Motor neuron (in vitro differentiated cells): ENCODE measurements at regions not wholly inside any gene's neighbourhood (a gene's known extent, or its start where the extent isn't known, plus 50 kb on each side); places are given as distances from the start of the nearest gene placed in this dataset.
A peak's percentile ranks its signal among the peaks of the same experiment; 100 is the strongest.

Experiments used
- ATAC-seq, 8 experiments: fragments of 200-7000 bp; cut with Tn5 transposase; replicated peaks in 6 of 8; 2 replicates each; pipeline ENCODE4 v1.8.0; 2021; ENCODE audit warnings: mild to moderate bottlenecking in 8 of 8, moderate library complexity in 8 of 8
- H3K27ac ChIP-seq, 2 donors: fragments of 250-450 bp; sonication (Bioruptor Pico); 2 replicates each; pipeline ENCODE4 v1.9.0; 2021; ENCODE audit warnings: antibody characterized with exemption in 2 of 2, mild to moderate bottlenecking in 2 of 2, moderate library complexity in 1 of 2
- H3K4me1 ChIP-seq, 2 donors: fragments of 250-450 bp; sonication (Bioruptor Pico); replicated peaks in 1 of 2; 2 replicates each; pipeline ENCODE4 v1.6.1; 2021; ENCODE audit warnings: antibody characterized with exemption in 2 of 2, mild to moderate bottlenecking in 2 of 2, moderate library complexity in 1 of 2
- H3K4me3 ChIP-seq, 5 donors: fragments of 250-450 bp; sonication (Bioruptor Pico); 2 replicates each; pipeline ENCODE4 v1.9.0; 2021; ENCODE audit warnings: antibody characterized with exemption in 5 of 5, mild to moderate bottlenecking in 5 of 5, moderate library complexity in 4 of 5
- whole genome bisulfite sequencing, 10 experiments: fragments of 450-650 bp; shearing (Covaris generic); methylation state at CpG; one replicate each; pipeline ENCODE4 v1.0.0; 2022; 5-methylcytosine and 5-hydroxymethylcytosine counted together
- in situ Hi-C, 9 experiments: fragments of 400-800 bp; cut with MboI; loops; one replicate each; pipeline ENCODE4 v1.15.0; 2021; ENCODE audit warnings: low sequenced_read_pairs in 9 of 9, low pct_unique_long_range_greater_than_20kb in 2 of 9; ENCODE audit not compliant: unreplicated experiment in 9 of 9

DNA sequence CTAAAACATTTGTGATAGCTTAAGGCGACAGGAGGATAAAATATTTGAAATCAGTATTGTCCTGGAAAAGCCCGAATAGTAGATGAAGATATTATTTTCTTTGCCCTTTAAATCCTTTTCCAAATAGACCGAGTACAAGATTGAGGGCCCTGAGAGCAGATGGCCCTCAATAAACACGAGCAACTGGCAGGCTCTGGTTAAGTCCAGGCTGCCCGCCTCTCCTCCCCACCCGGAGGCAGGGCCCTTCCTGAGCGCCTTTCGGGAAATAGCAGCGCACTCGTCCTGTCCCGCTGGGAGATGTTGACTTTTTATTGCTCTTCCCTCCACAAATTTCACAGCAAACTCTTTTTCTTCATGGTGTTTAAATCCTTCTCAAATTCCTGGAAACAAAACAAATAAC lies 50.8 kb upstream of the MAX start:
- no peak for ATAC-seq
- Histone ChIP-seq H3K4me3 (no peak overlapping the region), H3K27ac (no peak overlapping the region), H3K4me1 (peaks cover 11 to 12% of the 10 kb centered on the region in 2 donors)
- in situ Hi-C loops, result loop anchor here in 7 of 9 experiments (25.0 kb wide), 5 partner anchors 259 to 909 kb away; partner anchors contain the start of gene FUT8 (in 1 of the 7)
- WGBS, 10 experiments, result 25 to 87% (median 76%) methylated on average over 1 to 11 of the region's 11 CpGs

DNA sequence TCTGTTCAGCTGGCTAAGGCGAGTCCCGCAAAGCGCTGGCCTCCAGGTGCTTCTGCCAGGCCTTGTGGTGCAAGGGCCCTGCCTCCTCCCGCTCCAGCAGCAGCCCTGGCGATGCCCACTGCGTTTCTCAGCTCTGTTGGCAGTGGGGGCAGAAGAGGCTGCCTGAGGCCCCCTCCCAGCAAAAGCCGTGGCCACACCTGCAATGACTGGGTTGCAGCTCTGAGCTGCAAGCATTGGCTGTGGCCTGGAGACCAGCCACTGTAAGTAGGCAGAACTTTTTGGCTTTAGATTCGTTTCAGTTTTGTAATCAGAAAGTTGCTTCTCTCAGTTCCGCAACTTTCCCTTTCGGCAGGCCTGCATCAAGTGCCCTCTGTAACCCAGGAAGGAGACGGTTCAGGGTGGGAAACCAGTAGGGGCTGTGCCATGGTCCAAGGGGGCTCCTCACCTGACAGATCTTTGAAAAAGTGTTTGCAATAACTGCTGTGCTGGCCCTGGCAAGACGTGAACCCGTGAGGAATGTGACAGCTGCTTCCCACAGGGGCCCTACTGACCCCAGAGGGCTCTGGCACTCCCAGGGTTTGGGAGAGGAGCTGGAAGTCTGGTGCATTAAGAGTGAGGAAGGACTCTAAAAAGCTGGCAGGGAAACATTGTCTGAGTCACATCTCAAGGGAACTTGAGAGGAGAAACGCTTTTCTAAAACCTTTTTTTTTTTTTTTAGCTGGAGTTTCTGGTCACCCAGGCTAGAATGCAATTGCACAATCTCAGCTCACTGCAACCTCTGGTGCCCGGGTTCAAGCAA lies 54.5 kb upstream of the MAX start:
- peak in 2 of 8 experiments; percentile 52 to 77 for ATAC-seq
- H3K4me3 ChIP-seq, result no peak overlapping the region
- peaks cover 0 to under 1% of the 10 kb centered on the region in 2 donors for H3K4me1 ChIP-seq
- WGBS, 10 experiments, result 44 to 100% (median 80%) methylated on average over 1 to 7 of the region's 15 CpGs; no CpG with 5 or more reads in 3 of the 10 experiments
- no peak overlapping the region for H3K27ac ChIP-seq
- in situ Hi-C loops, result loop anchor here in 7 of 9 experiments (25.0 kb wide), 5 partner anchors 256 to 906 kb away; partner anchors contain the start of gene FUT8 (in 1 of the 7)

DNA sequence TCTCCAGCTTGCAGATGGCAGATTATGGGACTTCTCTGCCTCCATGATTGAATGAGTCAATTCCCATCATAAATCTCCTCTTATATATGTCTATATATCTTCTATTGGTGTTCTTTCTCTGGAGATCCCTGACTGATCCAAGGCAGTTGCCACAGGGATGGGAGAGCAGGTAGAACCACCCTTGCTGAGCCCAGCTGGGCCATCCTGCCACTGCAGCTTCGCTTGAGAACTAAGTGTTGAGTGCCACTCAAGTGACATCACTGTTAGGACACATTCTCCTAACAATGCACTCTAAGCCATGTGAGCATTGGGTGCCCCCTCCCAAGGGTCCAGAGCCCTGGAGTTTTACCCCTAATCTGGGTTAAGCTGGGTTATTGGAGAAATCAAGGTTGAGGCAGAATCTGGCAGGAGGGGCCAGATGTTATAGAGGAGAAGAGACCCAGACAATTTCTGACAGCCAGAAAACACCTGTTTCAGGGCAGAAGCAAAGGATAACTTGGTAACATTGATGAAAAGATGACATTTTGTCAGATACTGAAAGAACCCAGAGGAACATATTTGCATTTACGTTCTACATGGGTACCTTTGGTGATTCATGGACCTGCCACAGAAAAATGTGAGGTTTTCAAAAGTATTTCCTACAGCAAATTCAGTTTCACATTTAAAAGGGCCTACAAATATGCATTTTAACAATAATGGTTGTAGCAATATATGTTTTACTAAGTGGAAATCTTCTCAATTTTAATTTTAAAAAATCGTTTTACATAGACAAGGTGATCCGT lies 57.2 kb upstream of the MAX start:
- Histone ChIP-seq H3K4me1 (no peaks in the 10 kb centered on the region), H3K4me3 (no peak overlapping the region), H3K27ac (no peak overlapping the region)
- 60 to 84% (median 72%) methylated on average over 1 to 4 of the region's 4 CpGs; no CpG with 5 or more reads in 1 of the 10 experiments for WGBS, 10 experiments
- no peak for ATAC-seq
- in situ Hi-C loops, result loop anchor here in 7 of 9 experiments (25.0 kb wide), 5 partner anchors 253 to 903 kb away; partner anchors contain the start of gene FUT8 (in 1 of the 7)

DNA sequence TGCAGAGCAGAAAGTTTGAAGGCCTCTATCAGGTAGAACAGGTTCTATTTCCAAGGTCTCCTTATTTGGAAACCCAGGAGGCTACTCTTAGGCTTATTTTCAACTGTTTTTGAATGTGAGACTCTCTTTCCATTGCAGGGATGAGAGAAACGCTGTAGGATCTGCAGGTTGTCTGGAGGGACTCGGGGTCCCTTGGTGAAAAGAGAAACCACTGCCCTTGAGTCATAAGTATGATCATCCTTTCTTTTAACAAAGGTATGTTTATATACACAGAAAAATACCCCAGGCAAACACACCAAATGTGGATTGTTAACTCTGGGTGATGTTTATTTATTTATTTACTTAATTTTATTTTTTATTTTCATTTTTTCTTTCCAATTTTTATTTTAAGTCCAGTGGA lies 57.8 kb upstream of the MAX start:
- ATAC-seq, result no peak
- no peak overlapping the region for H3K27ac ChIP-seq
- in situ Hi-C loops, result loop anchor here in 7 of 9 experiments (25.0 kb wide), 5 partner anchors 252 to 902 kb away; partner anchors contain the start of gene FUT8 (in 1 of the 7)
- H3K4me3 ChIP-seq, result no peak overlapping the region
- WGBS, 10 experiments, result 56 to 100% (median 93%) methylated on average over 1 to 2 of the region's 2 CpGs; no CpG with 5 or more reads in 3 of the 10 experiments
- H3K4me1 ChIP-seq, result no peaks in the 10 kb centered on the region

- Histone ChIP-seq H3K27ac (no peak overlapping the region), H3K4me1 (no peaks in the 10 kb centered on the region), H3K4me3 (no peak overlapping the region)
- 50 to 100% methylated on average over 1 of the region's 1 CpG; no CpG with 5 or more reads in 8 of the 10 experiments for WGBS, 10 experiments
- in situ Hi-C loops, result loop anchor here in 7 of 9 experiments (25.0 kb wide), 5 partner anchors 250 to 900 kb away; partner anchors contain the start of gene FUT8 (in 1 of the 7)
- ATAC-seq, result no peak
These were observed 59.7 kb upstream of the MAX start for GRCh38 chr14:65162031-65162430.

DNA sequence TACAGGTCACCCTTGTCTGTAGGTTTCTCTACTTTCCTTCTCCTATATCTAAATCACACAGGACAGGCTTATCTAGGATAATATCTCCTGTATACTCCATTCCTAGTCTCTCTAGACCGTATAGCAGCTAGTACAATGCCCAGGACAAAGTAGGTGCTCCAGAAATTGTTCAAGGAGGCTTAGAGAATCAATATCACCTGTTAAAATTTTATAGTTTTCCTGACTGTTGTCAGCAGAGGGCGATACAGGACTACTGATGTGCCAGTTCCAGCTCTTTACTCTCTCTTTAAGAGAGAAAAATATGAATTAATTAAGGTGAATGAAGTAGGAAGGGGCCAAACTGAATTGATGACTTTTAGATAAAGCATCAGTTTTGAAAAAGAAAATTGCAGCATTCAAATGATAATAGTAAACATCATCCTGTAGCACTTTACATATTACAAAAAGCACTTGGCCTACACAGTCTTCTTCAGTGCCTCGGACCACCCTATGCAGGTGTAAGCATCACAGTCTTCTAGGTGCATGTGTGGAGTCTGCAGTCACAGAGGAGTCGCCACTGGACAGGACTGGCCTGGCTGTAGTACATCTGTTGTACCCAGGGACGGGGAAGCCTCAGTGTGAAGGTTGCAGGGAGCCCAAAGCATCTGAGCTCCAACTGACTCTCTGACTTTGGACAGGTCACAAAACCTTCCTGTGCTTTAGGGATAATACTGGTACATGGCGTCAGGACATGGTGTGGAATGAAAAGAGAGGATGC lies 61.9 kb upstream of the MAX start:
- H3K27ac ChIP-seq, result no peak overlapping the region
- in situ Hi-C loops, result loop anchor here in 7 of 9 experiments (25.0 kb wide), 5 partner anchors 248 to 898 kb away; partner anchors contain the start of gene FUT8 (in 1 of the 7)
- no peak overlapping the region for H3K4me3 ChIP-seq
- ATAC-seq, result peak; percentile 47 to 80 (median 69)
- 0 to 41% (median 30%) methylated on average over 1 to 6 of the region's 6 CpGs for WGBS, 10 experiments
- H3K4me1 ChIP-seq, result no peaks in the 10 kb centered on the region

DNA sequence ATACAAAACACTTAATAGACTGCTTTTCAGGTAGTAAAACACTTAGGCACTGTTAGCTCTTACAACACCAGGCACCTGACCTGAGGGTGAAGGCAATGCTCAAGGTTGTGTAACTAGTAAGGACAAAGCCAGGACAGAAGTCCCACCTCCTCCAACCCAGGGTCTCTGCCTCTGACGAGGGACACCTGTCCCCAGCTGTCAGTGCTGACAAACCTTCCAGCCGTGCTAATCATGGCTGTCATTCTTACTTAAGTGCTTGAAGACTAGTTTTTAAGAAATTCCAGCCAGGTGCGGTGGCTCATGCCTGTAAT lies 62.5 kb upstream of the MAX start:
- 89 to 100% (median 100%) methylated on average over 1 to 2 of the region's 3 CpGs; no CpG with 5 or more reads in 7 of the 10 experiments for WGBS, 10 experiments
- Histone ChIP-seq H3K4me1 (no peaks in the 10 kb centered on the region), H3K27ac (no peak overlapping the region), H3K4me3 (no peak overlapping the region)
- ATAC-seq, result no peak
- in situ Hi-C loops, result loop anchor here in 7 of 9 experiments (25.0 kb wide), 5 partner anchors 248 to 898 kb away; partner anchors contain the start of gene FUT8 (in 1 of the 7)

GRCh38 chr14:65167072-65167645 lies 64.8 kb upstream of the MAX start:
- in situ Hi-C loops, result loop anchor here in 7 of 9 experiments (25.0 kb wide), 5 partner anchors 245 to 895 kb away; partner anchors contain the start of gene FUT8 (in 1 of the 7)
- WGBS, 10 experiments, result 70 to 100% (median 90%) methylated on average over 1 to 3 of the region's 3 CpGs; no CpG with 5 or more reads in 4 of the 10 experiments
- peak in 3 of 8 experiments; percentile 21 to 66 (median 40) for ATAC-seq

GRCh38 chr14:65168840-65169239 lies 66.5 kb upstream of the MAX start:
- WGBS, 10 experiments, result 11 to 100% (median 80%) methylated on average over 1 to 3 of the region's 3 CpGs
- Histone ChIP-seq H3K27ac (no peak overlapping the region), H3K4me3 (no peak overlapping the region), H3K4me1 (peaks cover 9 to 10% of the 10 kb centered on the region in 2 donors)
- no peak for ATAC-seq
- in situ Hi-C loops, result loop anchor here in 7 of 9 experiments (25.0 kb wide), 5 partner anchors 243 to 893 kb away; partner anchors contain the start of gene FUT8 (in 1 of the 7)

More at GRCh38 chr14:65167072-65167645, 64.8 kb upstream of the MAX start:
- H3K4me1 ChIP-seq, result peaks cover 7 to 9% of the 10 kb centered on the region in 2 donors
- H3K4me3 ChIP-seq, result no peak overlapping the region
- no peak overlapping the region for H3K27ac ChIP-seq

DNA sequence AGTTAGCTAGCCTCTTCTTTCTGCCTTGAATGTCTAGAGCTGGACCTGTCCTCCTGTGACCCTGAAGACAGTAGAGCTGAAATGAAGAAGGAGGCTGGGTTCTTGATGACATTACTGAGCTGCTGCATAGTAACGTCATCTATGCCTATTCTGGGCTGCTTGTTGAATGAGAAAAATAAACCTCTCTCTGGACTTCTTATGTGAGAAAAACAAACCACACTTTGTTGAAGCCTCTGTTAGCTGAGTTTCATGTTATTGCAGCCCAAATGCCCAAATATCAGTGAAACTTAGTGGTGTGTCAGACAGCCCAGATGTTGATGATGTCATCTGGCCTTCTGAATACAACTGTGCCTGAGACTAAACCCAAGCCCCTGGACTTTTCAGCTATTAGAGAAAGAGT lies 67.0 kb upstream of the MAX start:
- in situ Hi-C loops, result loop anchor here in 7 of 9 experiments (25.0 kb wide), 5 partner anchors 243 to 893 kb away; partner anchors contain the start of gene FUT8 (in 1 of the 7)
- Histone ChIP-seq H3K27ac (no peak overlapping the region), H3K4me3 (no peak overlapping the region), H3K4me1 (peaks cover 9 to 12% of the 10 kb centered on the region in 2 donors)
- WGBS, 10 experiments, result 0 to 100% (median 92%) methylated on average over 1 of the region's 1 CpG; no CpG with 5 or more reads in 4 of the 10 experiments
- peak in 1 of 8 experiments; percentile 19 for ATAC-seq

DNA sequence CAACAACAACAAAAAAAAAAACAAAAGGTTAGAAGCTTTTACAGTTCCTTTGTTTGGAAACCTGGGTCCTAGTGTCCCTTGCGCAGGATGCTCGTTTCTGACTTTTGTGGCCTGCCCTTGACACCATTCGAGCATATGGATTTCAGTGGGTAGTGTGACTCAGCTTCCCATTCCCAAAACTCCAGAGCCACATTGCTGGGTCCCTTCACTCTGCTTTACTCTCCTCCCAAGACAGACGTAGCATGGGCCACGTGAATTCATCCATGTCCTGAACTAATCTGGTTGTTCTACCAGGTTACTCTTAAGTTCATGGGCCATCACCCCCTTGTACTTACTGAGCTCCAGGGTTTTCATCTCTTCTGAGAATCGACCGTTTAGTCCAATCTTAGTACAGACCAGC lies 68.0 kb upstream of the MAX start:
- Histone ChIP-seq H3K27ac (no peak overlapping the region), H3K4me3 (peak overlapping the region in 4 of 5 donors; percentile 27 to 37 (median 30)), H3K4me1 (peaks cover 9 to 12% of the 10 kb centered on the region in 2 donors)
- 31 to 92% (median 75%) methylated on average over 1 to 5 of the region's 7 CpGs; no CpG with 5 or more reads in 1 of the 10 experiments for WGBS, 10 experiments
- in situ Hi-C loops, result loop anchor here in 7 of 9 experiments (25.0 kb wide), 5 partner anchors 242 to 892 kb away; partner anchors contain the start of gene FUT8 (in 1 of the 7)
- no peak for ATAC-seq
